HG03139 (cell line): ENCODE measurements at regions not wholly inside any gene's neighbourhood (a gene's known extent, or its start where the extent isn't known, plus 50 kb on each side); places are given as distances from the start of the nearest gene placed in this dataset.
"Not testable (repeated sequence)": the region's sequence is repeated elsewhere in the genome, so short reads cannot be mapped to it uniquely, and the experiment has no call there.

ENCODE experiments used
- ATAC-seq: cut with Tn5 transposase; IDR thresholded peaks from one replicate; pipeline ENCODE4 v1.9.1; 2021; ENCODE audit not compliant: unreplicated experiment

DNA sequence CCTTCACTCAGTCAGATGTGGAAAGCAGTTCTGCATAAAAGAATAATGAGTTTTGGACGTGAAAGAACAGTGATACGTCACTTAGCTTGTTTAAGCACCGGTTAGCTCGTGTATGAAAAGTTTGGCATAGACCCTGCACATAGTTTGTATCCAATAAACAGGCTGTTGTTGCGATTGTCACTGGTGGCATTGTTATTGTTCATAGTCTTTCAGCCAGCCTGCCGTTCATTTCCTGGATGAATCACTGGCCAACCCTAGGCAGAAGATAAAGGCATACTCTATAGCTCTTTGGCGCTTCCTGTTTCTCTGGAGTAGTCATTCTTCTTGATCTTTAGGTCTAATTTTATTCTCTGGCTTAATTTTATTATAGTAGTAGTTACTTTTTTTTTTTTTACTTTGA is 57.8 kb upstream of the ANKRD30A start:
- ATAC-seq: no peak

DNA sequence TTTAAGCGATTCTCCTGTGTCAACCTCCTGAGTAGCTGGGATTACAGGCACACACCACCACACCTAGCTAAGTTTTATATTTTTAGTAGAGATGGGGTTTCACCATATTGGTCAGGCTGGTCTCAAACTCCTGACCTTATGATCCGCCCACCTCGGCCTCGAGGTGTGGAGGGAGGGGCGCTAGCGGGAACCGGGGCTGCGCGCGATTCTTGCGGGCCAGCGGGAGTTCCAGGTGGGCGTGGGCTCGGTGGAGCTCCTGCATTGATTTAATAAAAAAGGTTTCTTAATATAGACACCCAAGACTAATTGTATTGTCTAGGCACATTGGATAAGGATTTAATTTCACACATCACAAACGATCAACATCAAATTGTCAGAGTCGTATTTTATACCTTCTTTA is 63.1 kb upstream of the ANKRD30A start:
- ATAC-seq: not testable (repeated sequence)

DNA sequence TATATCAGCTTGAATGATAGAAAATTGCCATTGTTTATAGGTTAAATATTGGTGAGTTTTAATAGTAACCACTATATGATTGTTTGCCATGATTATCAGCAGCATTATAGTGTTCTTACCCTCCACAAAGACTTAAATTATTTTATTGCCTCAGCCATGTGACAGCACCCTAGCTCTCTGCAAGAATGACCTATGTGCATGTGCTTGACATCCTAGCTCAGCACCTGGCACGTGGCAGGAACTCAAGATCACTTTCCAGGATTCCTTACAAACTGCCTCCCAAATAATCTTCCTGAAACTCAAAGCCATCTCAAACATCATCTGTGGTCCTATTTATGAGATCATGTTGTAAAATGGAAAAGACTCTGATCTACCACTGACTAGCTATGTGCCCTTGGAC is 68.1 kb upstream of the ANKRD30A start:
- no peak for ATAC-seq

DNA sequence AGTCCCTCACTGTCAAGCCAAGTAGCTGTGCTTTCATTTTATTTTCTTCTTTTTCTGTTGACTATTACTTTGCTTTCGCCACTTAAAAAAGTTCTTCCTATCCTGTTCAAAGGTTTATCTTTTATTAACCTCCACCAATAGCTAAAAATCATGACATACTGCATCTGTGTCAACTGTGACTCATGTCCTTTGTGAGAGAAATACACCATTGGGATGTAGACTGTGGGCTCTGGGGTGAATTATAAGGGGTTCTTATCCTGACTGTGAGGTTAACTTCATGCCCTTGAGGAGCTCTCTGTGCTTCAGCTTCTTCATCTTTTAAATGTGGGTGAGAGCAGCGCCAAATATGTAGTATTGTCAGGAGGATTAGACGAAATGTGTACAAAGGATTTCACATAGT is 71.9 kb upstream of the ANKRD30A start:
- ATAC-seq: no peak

DNA sequence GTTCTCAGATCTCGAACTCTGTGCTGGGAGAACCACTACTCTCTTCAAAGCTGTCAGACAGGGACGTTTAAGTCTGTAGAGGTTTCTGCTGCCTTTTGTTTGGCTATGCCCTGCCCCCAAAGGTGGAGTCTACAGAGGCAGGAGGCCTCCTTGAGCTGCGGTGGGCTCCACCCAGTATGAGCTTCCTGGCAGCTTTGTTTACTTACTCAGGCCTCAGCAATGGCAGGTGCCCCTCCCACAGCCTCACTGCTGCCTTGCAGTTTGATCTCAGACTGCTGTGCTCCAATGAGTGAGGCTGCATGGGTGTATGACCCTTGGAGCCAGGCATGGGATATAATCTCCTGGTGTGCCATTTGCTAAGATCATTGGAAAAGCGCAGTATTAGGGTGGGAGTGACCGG is 75.4 kb upstream of the ANKRD30A start:
- not testable (repeated sequence) for ATAC-seq

DNA sequence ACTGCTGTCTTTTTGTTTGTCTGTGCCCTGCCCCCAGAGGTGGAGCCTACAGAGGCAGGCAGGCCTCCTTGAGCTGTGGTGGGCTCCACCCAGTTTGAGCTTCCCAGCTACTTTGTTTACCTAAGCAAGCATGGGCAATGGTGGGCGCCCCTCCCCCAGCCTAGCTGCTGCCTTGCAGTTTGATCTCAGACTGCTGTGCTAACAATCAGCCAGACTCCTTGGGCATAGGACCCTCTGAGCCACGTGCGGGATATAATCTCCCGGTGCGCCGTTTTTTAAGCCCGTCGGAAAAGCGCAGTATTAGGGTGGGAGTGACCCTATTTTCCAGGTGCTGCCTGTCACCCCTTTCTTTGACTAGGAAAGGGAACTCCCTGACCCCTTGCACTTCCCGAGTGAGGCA is 81.1 kb upstream of the ANKRD30A start:
- not testable (repeated sequence) for ATAC-seq

DNA sequence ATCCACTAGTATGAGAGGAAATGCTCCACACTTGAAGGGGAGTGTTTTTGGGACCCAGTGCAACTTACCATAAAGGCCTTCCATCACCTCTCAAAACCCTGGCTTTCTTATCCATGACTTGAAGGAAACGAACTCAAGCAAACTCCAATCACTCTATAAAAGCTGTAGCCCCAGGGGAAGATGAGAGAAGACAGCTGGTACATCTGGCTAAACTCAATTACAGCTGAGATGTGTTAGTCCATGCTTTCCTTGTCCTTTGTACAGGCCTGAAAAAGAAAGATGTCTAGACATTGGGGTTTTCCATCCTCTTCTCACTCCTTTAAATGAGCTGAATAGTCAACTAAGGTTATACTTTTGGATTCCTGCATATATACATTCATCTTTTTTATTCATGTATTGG is 89.5 kb upstream of the ANKRD30A start:
- no peak for ATAC-seq

DNA sequence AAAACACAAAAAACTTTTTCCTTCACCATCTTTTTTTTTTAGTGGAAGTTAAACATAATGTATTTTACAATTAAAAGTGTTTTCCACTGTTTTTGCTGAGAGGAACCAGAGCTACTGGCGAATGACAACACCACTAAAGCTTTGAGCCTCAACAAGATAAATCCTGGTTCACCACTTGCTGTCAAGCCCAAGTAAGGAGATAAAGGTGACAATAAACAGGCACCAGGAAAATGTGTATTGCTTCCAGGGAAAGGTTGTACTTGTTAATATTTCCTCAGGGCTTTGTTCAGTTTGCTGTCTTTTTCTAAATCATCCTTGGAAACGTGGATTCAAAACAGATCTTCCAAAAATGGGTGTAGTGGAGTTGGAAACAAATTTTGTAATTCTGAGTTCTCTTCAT is 109.9 kb upstream of the ANKRD30A start:
- ATAC-seq: no peak

DNA sequence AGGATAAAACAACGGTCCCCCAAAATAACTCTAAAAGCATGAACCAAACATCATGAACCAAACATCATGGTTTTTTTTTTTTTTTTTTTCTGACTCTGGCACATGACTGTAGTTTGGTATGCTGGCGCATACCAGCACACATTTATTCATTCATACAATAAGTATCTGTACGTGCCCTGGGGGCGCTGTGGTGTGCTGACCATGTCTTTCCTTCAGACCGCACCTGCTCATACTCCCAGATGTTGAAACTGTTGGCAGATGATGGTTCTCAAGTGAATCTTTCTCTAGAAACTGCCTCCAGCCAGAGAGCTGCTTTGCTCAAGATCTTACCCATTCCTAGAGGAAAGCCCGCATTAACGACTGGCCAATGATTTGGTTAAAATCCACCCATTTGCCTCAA is 114.7 kb upstream of the ANKRD30A start:
- no peak for ATAC-seq

DNA sequence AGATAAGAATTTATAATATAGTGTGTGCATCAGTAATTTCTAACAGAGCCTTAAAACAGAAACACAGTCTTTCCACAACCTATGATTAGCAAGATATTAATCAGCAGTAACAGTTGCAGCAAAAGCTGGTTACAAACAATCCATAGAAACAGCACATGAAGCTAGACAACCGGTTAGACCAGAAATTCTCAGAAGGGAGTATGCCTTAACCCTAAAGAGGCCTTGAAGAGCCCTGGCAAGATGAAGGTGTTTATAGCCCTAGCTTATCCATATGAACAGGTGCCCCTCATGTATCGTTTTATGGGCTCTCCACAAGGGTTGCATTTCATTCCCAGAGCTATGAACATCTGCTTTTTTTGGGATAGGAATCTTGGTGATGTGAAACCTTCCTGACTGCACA is 117.1 kb upstream of the ANKRD30A start:
- ATAC-seq: not testable (repeated sequence)

DNA sequence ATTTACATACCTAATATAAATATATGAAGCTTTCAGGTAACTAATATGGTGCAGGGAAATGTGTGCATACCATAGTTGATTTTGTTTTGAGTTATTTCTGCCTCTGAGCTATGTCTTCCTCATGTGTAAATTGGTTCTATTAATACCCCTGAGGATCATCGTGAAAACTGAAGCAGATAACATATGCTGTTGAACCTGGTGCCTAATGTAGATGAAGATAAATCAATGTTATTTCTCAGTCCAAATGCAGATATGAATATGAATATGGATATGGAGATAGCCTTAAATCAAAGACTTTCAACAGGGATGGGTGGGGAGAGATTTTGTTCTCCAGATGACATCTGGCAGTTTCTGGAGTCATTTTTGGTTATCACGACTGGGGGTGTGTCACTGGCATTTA is 122.3 kb upstream of the ANKRD30A start:
- no peak for ATAC-seq

DNA sequence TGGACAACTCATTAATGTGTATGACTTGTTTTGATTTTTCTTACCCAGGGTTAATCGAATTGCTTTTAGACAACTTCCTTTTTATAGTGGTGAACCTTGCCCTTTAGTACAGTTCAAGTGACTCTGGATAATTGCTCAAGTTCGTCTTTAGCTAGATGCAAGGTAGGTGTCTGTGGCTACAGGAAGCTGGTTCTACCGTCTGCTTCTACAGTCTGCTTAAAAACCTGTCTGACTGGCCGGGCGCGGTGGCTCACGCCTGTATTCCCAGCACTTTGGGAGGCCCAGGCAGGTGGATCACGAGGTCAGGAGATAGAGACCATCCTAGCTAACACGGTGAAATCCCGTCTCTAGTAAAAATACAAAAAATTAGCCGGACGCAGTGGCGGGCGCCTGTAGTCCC is 129.6 kb upstream of the ANKRD30A start:
- not testable (repeated sequence) for ATAC-seq

DNA sequence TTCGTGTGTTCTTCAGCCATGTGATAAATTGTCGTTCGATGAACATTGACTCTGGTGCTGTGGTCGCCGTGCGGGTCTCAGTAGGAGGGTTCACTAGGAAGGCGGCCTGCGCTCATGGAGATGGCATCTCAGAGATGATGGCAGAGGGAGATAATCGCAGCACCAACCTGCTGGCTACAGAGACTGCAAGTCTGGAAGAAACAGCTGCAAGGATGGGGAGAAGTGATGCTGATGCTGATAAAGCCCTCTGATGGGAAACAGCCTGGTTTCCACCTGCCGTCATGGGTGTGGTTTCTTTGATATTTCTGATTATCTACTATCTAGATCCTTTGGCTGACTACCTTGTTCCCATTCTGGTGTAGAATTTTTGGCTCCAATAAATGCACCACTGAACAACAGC is 130.5 kb upstream of the ANKRD30A start:
- ATAC-seq: no peak

DNA sequence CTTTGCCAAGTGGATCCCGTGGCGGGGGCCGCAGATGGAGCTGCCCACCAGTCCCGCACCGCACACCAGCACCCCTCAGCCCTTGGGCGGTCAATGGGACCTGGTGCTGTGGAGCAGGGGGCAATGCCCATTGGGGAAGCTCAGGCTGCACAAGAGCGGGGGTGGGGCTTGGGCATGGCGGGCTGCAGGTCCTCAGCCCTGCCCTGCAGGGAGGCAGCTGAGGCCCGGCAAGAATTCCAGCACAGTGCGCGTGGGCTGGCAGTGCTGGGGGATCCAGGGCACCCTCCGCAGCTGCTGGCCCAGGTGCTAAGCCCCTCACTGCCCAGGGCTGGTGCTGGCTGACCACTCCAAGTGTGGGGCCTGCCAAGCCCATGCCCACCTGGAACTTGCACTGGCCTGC is 136.2 kb upstream of the ANKRD30A start:
- ATAC-seq: no peak

DNA sequence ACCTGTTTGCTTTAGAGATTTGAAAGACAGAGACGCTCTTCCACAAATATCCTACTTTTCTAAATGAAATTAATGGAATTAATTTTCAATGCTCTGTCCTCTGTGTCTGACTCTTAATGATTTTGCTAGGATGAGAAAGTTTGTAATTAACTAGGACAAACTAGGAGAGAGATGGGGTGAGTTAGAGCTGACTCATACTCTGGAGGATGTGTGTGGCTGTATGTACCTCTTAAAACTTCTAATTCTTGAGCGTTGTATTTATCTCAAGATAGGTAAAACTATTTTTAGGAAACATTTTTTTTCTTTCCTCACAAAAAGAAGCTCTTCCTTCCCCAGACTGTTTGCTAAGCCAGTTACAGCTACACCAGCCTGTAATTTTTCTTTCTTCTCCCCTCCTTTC is 178.8 kb upstream of the ANKRD30A start:
- no peak for ATAC-seq

DNA sequence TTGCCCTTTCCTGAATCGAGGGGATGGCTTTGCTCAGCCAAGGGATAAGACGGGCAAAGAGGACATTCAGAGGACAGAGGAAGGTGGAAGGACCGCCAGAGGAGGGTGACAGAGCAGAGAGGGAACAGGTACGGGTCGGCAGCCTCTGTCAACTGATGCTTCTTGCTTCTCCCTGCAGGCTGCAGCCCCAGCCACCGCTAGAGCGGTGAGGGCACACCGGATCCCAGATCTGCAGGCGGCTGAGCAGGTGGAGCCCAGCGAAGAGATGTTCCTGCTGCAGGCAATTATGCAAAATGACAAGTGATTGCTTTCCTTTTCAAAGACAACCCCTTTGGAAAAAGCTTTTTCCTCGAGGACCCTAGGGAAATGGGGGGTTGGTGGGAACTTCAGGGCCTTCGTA is 181.9 kb upstream of the ANKRD30A start:
- ATAC-seq: no peak

DNA sequence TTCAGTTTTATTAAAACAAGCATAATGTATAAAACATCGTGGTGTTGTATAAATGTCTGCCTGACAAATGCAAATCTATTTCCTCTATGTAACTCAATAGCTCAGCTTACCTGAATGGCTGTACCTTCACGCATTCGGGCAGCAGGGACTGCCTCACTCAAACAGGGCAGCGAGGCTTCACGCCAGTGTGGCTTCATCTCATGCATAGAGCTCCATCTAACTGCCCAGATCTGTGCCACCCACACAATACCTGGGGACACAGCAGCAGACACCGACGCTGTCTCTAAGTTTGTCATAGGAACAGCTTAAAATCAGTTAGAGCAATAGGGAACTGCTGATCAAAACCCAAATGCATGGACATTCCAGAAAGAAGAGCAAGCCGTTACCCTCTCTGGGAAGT is 182.8 kb upstream of the ANKRD30A start:
- no peak for ATAC-seq

DNA sequence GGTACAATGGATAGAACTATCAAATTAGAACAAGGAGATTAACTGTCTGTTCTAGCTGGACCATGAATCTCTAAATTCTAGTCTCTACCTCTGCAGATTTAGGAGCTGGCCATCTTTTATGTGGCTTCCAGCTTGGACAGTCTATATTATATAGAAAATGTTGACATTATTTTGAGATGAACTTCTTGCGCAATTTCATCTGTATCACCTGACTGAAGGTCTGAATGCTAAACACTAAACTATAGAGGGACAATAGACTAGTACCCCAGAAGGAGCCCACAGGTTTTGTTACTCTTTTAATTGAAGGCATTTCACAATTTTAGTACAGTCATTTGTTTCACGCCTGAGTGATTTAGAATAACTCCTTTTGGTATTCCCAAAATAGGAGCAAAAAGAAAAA is 222.4 kb upstream of the ANKRD30A start:
- ATAC-seq: no peak

DNA sequence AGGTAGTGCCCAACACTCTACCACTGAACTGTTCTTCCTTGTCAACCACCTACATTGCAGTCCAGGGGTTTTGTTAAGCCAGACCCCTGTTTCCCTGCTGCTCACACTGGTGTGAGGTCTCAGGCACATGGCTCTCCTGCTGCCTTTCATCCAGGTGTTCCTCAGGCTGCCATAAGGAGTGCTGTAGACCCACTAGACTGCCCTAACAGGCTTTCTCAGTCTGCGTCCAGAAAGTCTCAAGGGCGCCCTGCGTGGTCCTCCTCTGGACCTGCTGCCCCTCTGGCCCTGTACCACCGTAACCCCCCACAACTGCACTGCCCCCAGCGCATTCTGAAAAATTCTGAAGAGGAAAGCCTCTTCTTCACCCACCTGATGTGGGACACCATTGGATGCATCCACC is 225.7 kb upstream of the ANKRD30A start:
- no peak for ATAC-seq

DNA sequence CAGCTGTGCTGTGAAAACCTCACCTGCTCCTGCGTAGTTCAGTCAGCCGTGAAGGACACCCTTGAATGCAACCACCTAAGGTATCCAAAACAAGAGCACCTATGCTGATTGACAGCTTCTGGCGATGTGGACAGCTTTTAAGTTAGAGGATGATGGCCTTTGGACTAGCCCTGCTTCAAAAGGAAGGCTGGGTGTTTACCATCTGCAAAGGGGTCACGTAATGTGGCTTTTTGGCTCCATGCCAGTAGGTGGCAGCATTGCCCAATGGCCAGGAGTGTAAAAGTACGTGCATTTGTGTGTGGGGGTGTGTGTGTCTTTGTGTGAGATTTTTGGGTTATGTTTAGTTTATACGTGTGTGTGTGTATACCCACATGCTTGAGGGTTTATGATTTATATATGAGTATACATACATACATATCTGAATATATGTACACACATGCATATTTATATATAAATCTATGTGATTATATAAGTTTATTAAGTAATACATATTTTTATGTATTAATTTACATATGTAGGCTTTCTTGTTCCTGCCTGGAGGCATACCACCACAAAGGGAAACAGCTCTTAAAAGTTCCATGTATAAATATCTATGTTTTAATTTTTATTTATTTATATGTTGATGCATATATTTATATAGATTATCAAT is 236.3 kb upstream of the ANKRD30A start:
- ATAC-seq: no peak

DNA sequence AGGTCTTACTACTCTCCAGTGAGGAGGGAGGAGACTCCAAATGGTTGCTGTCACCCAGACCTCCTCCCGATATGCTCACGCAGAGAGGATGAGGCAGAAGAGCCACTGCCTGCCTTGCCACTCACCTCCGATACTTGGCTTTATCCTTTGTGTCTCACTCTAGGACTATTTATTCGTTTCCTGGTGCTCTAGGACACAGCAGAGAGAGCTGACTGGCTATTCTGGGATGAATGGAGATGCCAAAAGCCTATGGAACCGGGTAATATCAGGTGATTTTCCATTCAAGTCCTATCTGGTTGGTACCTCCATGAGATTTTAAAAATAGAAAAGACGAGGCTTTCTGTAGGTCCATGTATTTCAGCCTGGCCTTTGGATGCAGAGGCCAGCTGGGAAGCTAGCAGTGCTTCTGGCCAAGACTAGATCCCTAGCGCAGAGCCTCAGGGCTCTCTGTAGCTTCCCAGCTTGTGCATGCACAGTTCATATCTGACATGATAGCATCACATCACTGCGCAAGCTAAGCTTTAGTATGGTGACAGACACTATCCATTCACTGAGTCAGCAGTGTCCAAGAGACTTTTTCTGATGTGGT is 239.0 kb upstream of the ANKRD30A start:
- ATAC-seq: no peak

DNA sequence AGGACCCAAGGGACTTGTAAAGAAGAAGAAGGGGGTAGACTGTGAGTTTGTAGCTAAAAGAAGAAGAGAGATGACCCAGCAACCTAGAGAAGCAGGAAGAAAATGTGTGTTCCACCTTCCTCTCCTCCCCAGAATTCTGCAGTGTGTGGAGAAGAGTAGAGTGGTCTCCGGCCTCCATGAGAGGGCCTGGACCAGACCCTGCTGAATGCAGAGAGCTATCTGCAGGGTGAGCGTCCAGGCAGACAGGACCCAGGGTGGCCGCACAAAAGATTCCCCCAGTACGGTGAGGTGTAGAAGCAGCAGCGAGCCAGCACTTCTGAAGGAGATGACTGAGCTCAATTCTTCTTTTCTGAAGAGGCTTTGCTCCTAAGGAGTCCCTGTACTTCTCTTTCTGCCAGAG is 239.7 kb upstream of the ANKRD30A start:
- no peak for ATAC-seq

DNA sequence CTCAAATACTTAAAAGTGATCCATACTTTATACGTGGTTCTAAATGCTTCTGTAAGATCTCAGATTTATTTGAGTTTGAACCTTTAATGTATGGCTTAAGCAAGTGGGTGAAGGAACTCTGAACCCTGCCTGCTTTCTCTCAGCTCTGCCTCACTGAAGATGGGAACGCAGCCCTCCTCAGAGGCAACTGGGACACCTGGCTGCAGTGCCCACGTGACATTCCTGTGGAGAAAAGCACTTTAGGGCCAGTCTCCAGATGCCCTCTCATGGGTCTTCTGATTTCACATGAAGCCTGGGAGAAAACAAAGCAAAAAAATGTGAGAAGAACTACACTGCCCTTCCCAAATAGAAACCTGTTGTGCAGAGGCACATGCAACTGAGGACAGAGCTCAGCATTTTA is 242.6 kb upstream of the ANKRD30A start:
- no peak for ATAC-seq
